ENCODE measurements at regions not wholly inside any gene's neighbourhood (a gene's known extent, or its start where the extent isn't known, plus 50 kb on each side); places are given as distances from the start of the nearest gene placed in this dataset.

GRCh38 chrX:85685843-85686242 is 306.4 kb upstream of the POF1B start:
- H3K4ac ChIP-seq (ENCODE audit: low read depth, low read length), result no peak overlapping the region
- Mint-ChIP-seq H3K4me1 (no peaks in the 10 kb centered on the region), H3K4me3 (no peak overlapping the region), H3K27me3 (ENCODE audit: low read depth) (no peaks in the 10 kb centered on the region; the same call in 1 of the 2 replicates), H3K9me3 (peaks cover 81 to 85% of the 10 kb centered on the region in 2 experiments), H3K36me3 (ENCODE audit: insufficient read depth in 1 of 3, low read depth in 3 of 3) (peaks cover 0 to 9% (median 3%) of the 10 kb centered on the region in 3 experiments; a peak in 5 of 7 replicates), H3K27ac (no peak overlapping the region)
- H3K23me2 ChIP-seq (ENCODE audit: insufficient read length, low read depth, low read length, poor library complexity, severe bottlenecking), result no peaks in the 10 kb centered on the region
- no peak overlapping the region for H4K5ac ChIP-seq (ENCODE audit: insufficient read length, low read depth, low read length)
- no peaks in the 10 kb centered on the region for H3K79me1 ChIP-seq (ENCODE audit: insufficient read depth, low read depth, low read length, poor library complexity, severe bottlenecking)
- H2BK20ac ChIP-seq (ENCODE audit: low read depth, low read length, poor library complexity, severe bottlenecking), result no peak overlapping the region
- peaks cover 11% of the 10 kb centered on the region for H3K9me3 ChIP-seq (ENCODE audit: control insufficient read depth, low read depth, low read length)
- no peak overlapping the region for H2BK12ac ChIP-seq (ENCODE audit: insufficient read length, low read depth, low read length)
- TF ChIP-seq CTCF (conservative IDR thresholded peaks at IDR 0.05), result no peak
- H2AFZ ChIP-seq (ENCODE audit: low read length), result no peak overlapping the region
- no peak for DNase-seq
- no peak overlapping the region for H3K23ac ChIP-seq (ENCODE audit: insufficient read length, low read depth, low read length)
- no peak overlapping the region for H2AK5ac ChIP-seq (ENCODE audit: insufficient read length, low read length)
- H3T11ph ChIP-seq (ENCODE audit: low read length), result no peak overlapping the region
- no peak overlapping the region for H3K4me2 ChIP-seq (ENCODE audit: insufficient read depth, insufficient read length, low read length)
- H3K56ac ChIP-seq (ENCODE audit: insufficient read length, low read depth, low read length), result no peak overlapping the region
- H4K20me1 ChIP-seq (ENCODE audit: control insufficient read depth, insufficient read depth, insufficient read length), result no peaks in the 10 kb centered on the region
- no peaks in the 10 kb centered on the region for H3K4me1 ChIP-seq (ENCODE audit: insufficient read depth, low read length)
- no peak overlapping the region for H3K27ac ChIP-seq (ENCODE audit: insufficient read length, low read depth, low read length)
- H3K27me3 ChIP-seq (ENCODE audit: insufficient read depth, low read length), result no peaks in the 10 kb centered on the region
- no peak overlapping the region for H2BK120ac ChIP-seq (ENCODE audit: low read depth, low read length, poor library complexity, severe bottlenecking)
- H3K9ac ChIP-seq (ENCODE audit: extremely low read depth, insufficient read length, low read length), result no peak overlapping the region
- no peak overlapping the region for H3K18ac ChIP-seq (ENCODE audit: insufficient read length, low read depth, low read length)
- H2BK5ac ChIP-seq (ENCODE audit: insufficient read length, low read length), result no peak overlapping the region
- WGBS (ENCODE audit: extremely low coverage, insufficient read length, low lambda C conversion rate), result no CpG with 5 or more reads among the region's 5 CpGs
- H3K14ac ChIP-seq (ENCODE audit: insufficient read depth, low read length), result no peak overlapping the region
- no peak overlapping the region for H4K91ac ChIP-seq (ENCODE audit: insufficient read length, low read depth, low read length)
- H3K79me2 ChIP-seq (ENCODE audit: insufficient read depth, low read length), result no peaks in the 10 kb centered on the region
- no peak overlapping the region for H4K8ac ChIP-seq (replicated peaks; ENCODE audit: insufficient read length, low read depth, low read length)
- no peak overlapping the region for H2BK15ac ChIP-seq (ENCODE audit: low read depth, low read length)
